Calu3 (cell line): ENCODE measurements at regions not wholly inside any gene's neighbourhood (a gene's known extent, or its start where the extent isn't known, plus 50 kb on each side); places are given as distances from the start of the nearest gene placed in this dataset.
"Not testable (repeated sequence)": the region's sequence is repeated elsewhere in the genome, so short reads cannot be mapped to it uniquely, and the experiment has no call there.

ENCODE experiments used
- BruUV-seq: library from RNA; stranded (reverse); fragments of 400-500 nt; replicated peaks from 2 replicates; lab custom pipeline; 2021; lab: Mats Ljungman, UMichigan
- CTCF ChIA-PET: fragments of 300-600 bp; sonication (Branson Sonifier 250); formaldehyde crosslinking; loops from one replicate; lab custom pipeline; 2022; ENCODE audit warnings: antibody characterized with exemption; lab: Charles Lee
- DNase-seq: peaks from one replicate; pipeline ENCODE4 v3.0.0; 2022
- H3K27ac Mint-ChIP-seq: one replicate; pipeline ENCODE4 v1.8.0; 2022; ENCODE audit warnings: mixed read lengths; ENCODE audit not compliant: unreplicated experiment
- H3K27me3 Mint-ChIP-seq: one replicate; pipeline ENCODE4 v1.8.0; 2022; ENCODE audit warnings: mixed read lengths; ENCODE audit not compliant: unreplicated experiment
- H3K36me3 Mint-ChIP-seq: one replicate; pipeline ENCODE4 v1.8.0; 2022; ENCODE audit warnings: mild to moderate bottlenecking, moderate library complexity, mixed read lengths; ENCODE audit not compliant: insufficient read depth, unreplicated experiment
- H3K4me1 Mint-ChIP-seq: one replicate; pipeline ENCODE4 v1.8.0; 2022; ENCODE audit warnings: mild to moderate bottlenecking, low read depth, mixed read lengths; ENCODE audit not compliant: unreplicated experiment
- H3K4me3 Mint-ChIP-seq: one replicate; pipeline ENCODE4 v1.8.0; 2022; ENCODE audit warnings: mild to moderate bottlenecking, low read depth, moderate library complexity, mixed read lengths; ENCODE audit not compliant: unreplicated experiment
- H3K9me3 Mint-ChIP-seq: one replicate; pipeline ENCODE4 v1.8.0; 2022; ENCODE audit warnings: low read depth, mixed read lengths; ENCODE audit not compliant: unreplicated experiment
- CTCF ChIP-seq: fragments of 200-600 bp; IDR thresholded peaks from one replicate; pipeline ENCODE4 v1.8.0; 2022; ENCODE audit warnings: antibody characterized with exemption; ENCODE audit not compliant: unreplicated experiment
- intact Hi-C: fragments of 100-400 bp; cut with micrococcal nuclease; formaldehyde crosslinking; loops from one replicate; pipeline ENCODE4 v1.10.0; 2022; ENCODE audit not compliant: unreplicated experiment

- Mint-ChIP-seq H3K9me3 (no peaks in the 10 kb centered on the region), H3K27ac (no peak overlapping the region), H3K36me3 (no peaks in the 10 kb centered on the region), H3K4me3 (no peak overlapping the region), H3K27me3 (peaks cover 5% of the 10 kb centered on the region), H3K4me1 (peaks cover 7% of the 10 kb centered on the region)
- DNase-seq, result no peak
- no peak for TF ChIP-seq CTCF
- CTCF ChIA-PET, result no interaction called here
- BruUV-seq, result no TSS peak
- intact Hi-C loops, result no loop called here
Measured at GRCh38 chrX:111035256-111035655, 60.7 kb upstream of the PAK3 start.

- H3K9me3 Mint-ChIP-seq, DNase-seq, H3K4me3 Mint-ChIP-seq, CTCF ChIA-PET, H3K36me3 Mint-ChIP-seq, H3K4me1 Mint-ChIP-seq, H3K27ac Mint-ChIP-seq, intact Hi-C loops, BruUV-seq: not testable (repeated sequence)
- H3K27me3 Mint-ChIP-seq, result peaks cover 13% of the 10 kb centered on the region
Measured at GRCh38 chrX:111022998-111023397, 73.0 kb upstream of the PAK3 start.

- BruUV-seq, result no TSS peak
- no peak overlapping the region for H3K4me3 Mint-ChIP-seq
Measured at GRCh38 chrX:111020283-111020682, 75.7 kb upstream of the PAK3 start.

GRCh38 chrX:111013778-111014455 lies 82.1 kb upstream of the PAK3 start:
- Mint-ChIP-seq H3K27ac (no peak overlapping the region), H3K4me1 (no peaks in the 10 kb centered on the region), H3K4me3 (no peak overlapping the region), H3K27me3 (peaks cover 8% of the 10 kb centered on the region), H3K9me3 (no peaks in the 10 kb centered on the region), H3K36me3 (no peaks in the 10 kb centered on the region)
- intact Hi-C loops, result no loop called here
- no peak for TF ChIP-seq CTCF
- no TSS peak for BruUV-seq
- no peak for DNase-seq
- CTCF ChIA-PET, result no interaction called here

More at GRCh38 chrX:111020283-111020682, 75.7 kb upstream of the PAK3 start:
- H3K27ac Mint-ChIP-seq, result no peak overlapping the region
- no peak for TF ChIP-seq CTCF
- intact Hi-C loops, result no loop called here
- H3K9me3 Mint-ChIP-seq, result peaks cover 4% of the 10 kb centered on the region
- CTCF ChIA-PET, result no interaction called here
- DNase-seq, result no peak
- peaks cover 13% of the 10 kb centered on the region for H3K27me3 Mint-ChIP-seq
- H3K36me3 Mint-ChIP-seq, result no peaks in the 10 kb centered on the region
- no peaks in the 10 kb centered on the region for H3K4me1 Mint-ChIP-seq

- Mint-ChIP-seq H3K4me1 (no peaks in the 10 kb centered on the region), H3K9me3 (no peaks in the 10 kb centered on the region), H3K4me3 (no peak overlapping the region), H3K27me3 (peaks cover 22% of the 10 kb centered on the region), H3K36me3 (no peaks in the 10 kb centered on the region), H3K27ac (no peak overlapping the region)
- intact Hi-C loops, result no loop called here
- DNase-seq, result no peak
- BruUV-seq, result no TSS peak
- no peak for TF ChIP-seq CTCF
- CTCF ChIA-PET, result no interaction called here
Measured at GRCh38 chrX:111010111-111010510, 85.9 kb upstream of the PAK3 start.
